ENCODE measurements at regions not wholly inside any gene's neighbourhood (a gene's known extent, or its start where the extent isn't known, plus 50 kb on each side); places are given as distances from the start of the nearest gene placed in this dataset.
A peak's percentile ranks its signal among the peaks of the same experiment; 100 is the strongest.

- TF ChIP-seq Cebpa-rat (IDR thresholded peaks at IDR 0.05) = no peak
- H3K36me3 ChIP-seq = no peaks in the 10 kb centered on the region
- H3K9ac ChIP-seq = 0 out of 22 replicates have a peak overlapping the region, but pooled peaks of 1 of the 11 experiments have one; percentile 0
- no peaks in the 10 kb centered on the region for H4K20me1 ChIP-seq
- no peak overlapping the region for H3K4me3 ChIP-seq
- H3K9me3 ChIP-seq (replicated peaks in 1 of 11) = peaks cover 0 to 5% (median 0%) of the 10 kb centered on the region in 11 experiments; a peak in 4 of 22 replicates
- H3K4me1 ChIP-seq = peaks cover 0 to 9% (median 0%) of the 10 kb centered on the region in 10 experiments; a peak in 1 of 20 replicates
- no peak overlapping the region for H3K27ac ChIP-seq
- H3K27me3 ChIP-seq = no peaks in the 10 kb centered on the region
- no peak overlapping the region; a peak in 1 of 22 replicates for H3K4me2 ChIP-seq
These were observed 1467.6 kb upstream of the NUDT12 start for GRCh38 chr5:105030153-105030552.

DNA sequence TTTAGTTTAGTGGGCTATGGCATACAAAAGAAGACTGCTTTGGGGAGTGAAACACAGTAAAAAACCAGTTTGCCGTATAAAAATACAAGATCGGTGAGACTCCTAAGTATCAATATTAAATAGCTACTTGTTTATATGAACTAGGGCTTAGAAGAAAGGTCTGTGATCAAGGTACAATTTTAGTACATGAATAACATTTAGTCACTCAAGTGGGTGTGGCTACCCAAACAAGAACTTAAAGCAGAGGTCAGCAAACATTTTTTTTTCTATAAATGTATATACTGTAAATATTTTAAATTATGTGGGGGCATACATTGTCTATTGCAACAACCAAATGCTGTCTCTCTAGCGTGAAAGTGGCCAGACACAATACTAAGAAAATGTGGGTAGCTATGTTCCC, 1452.5 kb upstream of the NUDT12 start:
- Histone ChIP-seq H3K9me3 (replicated peaks in 1 of 11) (no peaks in the 10 kb centered on the region), H4K20me1 (no peaks in the 10 kb centered on the region), H3K4me3 (no peak overlapping the region), H3K36me3 (no peaks in the 10 kb centered on the region), H3K4me2 (no peak overlapping the region), H3K9ac (no peak overlapping the region), H3K4me1 (no peaks in the 10 kb centered on the region), H3K27ac (no peak overlapping the region), H3K27me3 (no peaks in the 10 kb centered on the region)
- no peak for TF ChIP-seq Cebpa-rat (IDR thresholded peaks at IDR 0.05)

DNA sequence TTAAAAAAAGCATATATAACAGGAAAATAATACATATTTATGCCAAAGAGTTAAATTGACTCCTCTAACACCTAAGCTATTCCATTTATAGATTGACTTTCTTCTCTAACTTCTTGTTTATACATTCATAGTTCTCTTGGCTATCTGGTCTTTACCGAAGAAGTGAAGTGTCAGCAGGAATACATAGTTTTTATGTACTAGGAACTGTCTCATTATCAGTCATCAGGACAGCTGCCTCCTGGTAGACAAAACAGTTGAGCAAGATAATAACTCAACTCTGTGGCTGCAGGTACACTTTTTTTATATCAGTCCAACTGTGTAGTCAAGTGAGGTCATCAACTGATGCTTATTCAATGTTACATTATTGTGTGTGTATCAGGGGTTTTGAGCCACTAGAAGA, 1436.0 kb upstream of the NUDT12 start:
- H3K4me3 ChIP-seq = no peak overlapping the region
- no peaks in the 10 kb centered on the region for H3K4me1 ChIP-seq
- no peaks in the 10 kb centered on the region for H3K9me3 ChIP-seq (replicated peaks in 1 of 11)
- no peaks in the 10 kb centered on the region for H4K20me1 ChIP-seq
- no peak overlapping the region for H3K9ac ChIP-seq
- H3K27me3 ChIP-seq = no peaks in the 10 kb centered on the region
- no peak overlapping the region for H3K27ac ChIP-seq
- no peak overlapping the region for H3K4me2 ChIP-seq
- no peak for TF ChIP-seq Cebpa-rat (IDR thresholded peaks at IDR 0.05)
- no peaks in the 10 kb centered on the region for H3K36me3 ChIP-seq

DNA sequence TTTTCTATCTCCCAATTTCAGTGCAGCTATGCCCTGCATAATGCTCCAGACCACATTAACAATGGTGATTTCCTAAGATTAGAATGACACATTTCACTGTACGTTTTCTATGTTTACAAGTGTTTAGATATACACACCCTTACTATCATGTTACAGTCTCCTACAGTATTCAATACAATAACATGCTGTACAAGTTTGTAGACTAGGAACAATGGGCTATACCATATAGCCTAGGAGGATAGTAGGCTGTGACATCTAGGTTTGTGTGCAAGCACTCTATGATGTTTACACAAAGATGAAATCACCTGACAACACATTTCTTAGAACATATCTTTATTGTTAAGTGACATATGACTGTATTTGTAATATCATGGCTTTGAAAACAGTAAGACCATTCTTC, 1435.6 kb upstream of the NUDT12 start:
- no peak overlapping the region for H3K27ac ChIP-seq
- no peaks in the 10 kb centered on the region for H3K4me1 ChIP-seq
- H3K4me2 ChIP-seq = no peak overlapping the region
- no peak overlapping the region for H3K4me3 ChIP-seq
- H3K27me3 ChIP-seq = no peaks in the 10 kb centered on the region
- no peaks in the 10 kb centered on the region for H3K9me3 ChIP-seq (replicated peaks in 1 of 11)
- no peak overlapping the region for H3K9ac ChIP-seq
- no peaks in the 10 kb centered on the region for H4K20me1 ChIP-seq
- TF ChIP-seq Cebpa-rat (IDR thresholded peaks at IDR 0.05) = no peak
- no peaks in the 10 kb centered on the region for H3K36me3 ChIP-seq

DNA sequence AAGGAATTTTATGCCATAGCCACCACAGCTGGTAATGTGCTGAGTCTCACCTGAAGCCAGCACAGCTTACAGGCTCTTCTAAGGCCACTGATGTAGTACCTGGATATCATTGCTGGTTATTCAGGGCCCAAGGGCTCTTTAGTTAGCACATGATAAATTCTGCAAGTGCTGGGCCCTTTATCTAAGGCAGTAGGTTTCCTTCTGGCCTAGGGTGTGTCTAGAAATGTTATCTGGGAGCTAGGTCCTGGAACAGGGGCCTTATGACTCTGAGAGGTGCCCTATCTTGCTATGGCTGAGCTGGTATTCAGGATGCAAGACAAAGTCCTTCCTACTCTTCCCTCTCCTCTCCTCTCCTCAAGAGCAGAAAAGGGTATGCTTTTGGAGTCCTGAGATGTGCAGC, 1424.5 kb upstream of the NUDT12 start:
- no peak overlapping the region for H3K27ac ChIP-seq
- no peak overlapping the region for H3K4me2 ChIP-seq
- no peak overlapping the region for H3K4me3 ChIP-seq
- H3K9ac ChIP-seq = no peak overlapping the region
- no peaks in the 10 kb centered on the region for H4K20me1 ChIP-seq
- H3K27me3 ChIP-seq = no peaks in the 10 kb centered on the region
- no peaks in the 10 kb centered on the region for H3K36me3 ChIP-seq
- H3K4me1 ChIP-seq = no peaks in the 10 kb centered on the region
- TF ChIP-seq Cebpa-rat (IDR thresholded peaks at IDR 0.05) = no peak
- peaks cover 0 to 21% (median 0%) of the 10 kb centered on the region in 11 experiments; a peak in 5 of 22 replicates for H3K9me3 ChIP-seq (replicated peaks in 1 of 11)

DNA sequence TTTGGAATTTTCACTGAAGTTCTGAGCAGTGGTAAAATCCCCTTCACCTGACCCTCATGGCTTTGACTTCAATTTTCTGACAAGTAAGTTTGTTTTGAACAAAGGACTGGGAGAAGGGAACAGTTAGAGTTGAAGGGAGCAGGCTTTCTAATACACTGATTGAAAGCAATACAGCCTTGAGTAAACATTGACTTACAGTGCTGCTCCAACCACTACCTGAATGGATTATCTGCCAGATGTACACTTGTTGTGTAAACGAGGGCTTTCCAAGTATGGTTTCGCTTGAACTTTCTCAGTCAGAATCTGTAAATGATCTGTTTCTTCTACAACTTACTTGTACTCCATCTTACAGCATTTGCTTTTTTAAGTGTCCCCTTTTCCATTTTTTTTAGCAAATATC, 1414.9 kb upstream of the NUDT12 start:
- Histone ChIP-seq H3K4me1 (no peaks in the 10 kb centered on the region), H3K4me2 (no peak overlapping the region), H4K20me1 (no peaks in the 10 kb centered on the region), H3K27me3 (no peaks in the 10 kb centered on the region), H3K27ac (no peak overlapping the region), H3K4me3 (no peak overlapping the region), H3K9ac (no peak overlapping the region), H3K36me3 (no peaks in the 10 kb centered on the region), H3K9me3 (replicated peaks in 1 of 11) (0 out of 22 replicates have a peak, but pooled peaks cover 0 to 4% (median 0%) of the 10 kb centered on the region in 11 experiments)
- TF ChIP-seq Cebpa-rat (IDR thresholded peaks at IDR 0.05) = no peak

GRCh38 chr5:104967806-104968410, 1405.3 kb upstream of the NUDT12 start:
- H3K4me3 ChIP-seq = no peak overlapping the region
- no peaks in the 10 kb centered on the region for H3K27me3 ChIP-seq
- H3K9me3 ChIP-seq (replicated peaks in 1 of 11) = no peaks in the 10 kb centered on the region
- no peaks in the 10 kb centered on the region for H4K20me1 ChIP-seq
- H3K4me2 ChIP-seq = no peak overlapping the region
- H3K9ac ChIP-seq = no peak overlapping the region
- H3K36me3 ChIP-seq = no peaks in the 10 kb centered on the region
- H3K4me1 ChIP-seq = no peaks in the 10 kb centered on the region
- TF ChIP-seq Cebpa-rat (IDR thresholded peaks at IDR 0.05) = no peak
- H3K27ac ChIP-seq = no peak overlapping the region

DNA sequence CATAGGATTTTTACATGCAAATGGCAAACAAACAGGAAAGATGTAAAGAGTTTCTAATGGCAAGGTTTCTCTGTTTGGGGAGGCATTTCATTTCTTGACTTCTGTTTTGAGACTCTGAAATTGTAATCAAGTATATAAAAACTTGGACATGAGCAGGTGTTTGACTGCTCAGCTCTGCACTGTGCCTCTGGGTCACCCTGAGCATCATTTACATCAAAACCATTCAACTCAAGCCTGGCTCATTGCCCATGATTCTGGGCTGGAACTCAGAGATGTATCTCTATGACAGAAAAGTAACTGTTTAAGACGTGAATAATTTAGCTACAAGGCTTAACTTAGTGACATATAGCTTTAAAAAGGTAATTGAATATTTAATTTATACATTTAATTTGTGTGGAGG, 1402.4 kb upstream of the NUDT12 start:
- no peak overlapping the region for H3K9ac ChIP-seq
- no peak overlapping the region for H3K27ac ChIP-seq
- no peaks in the 10 kb centered on the region for H3K9me3 ChIP-seq (replicated peaks in 1 of 11)
- H4K20me1 ChIP-seq = no peaks in the 10 kb centered on the region
- H3K4me2 ChIP-seq = no peak overlapping the region
- no peak overlapping the region for H3K4me3 ChIP-seq
- TF ChIP-seq Cebpa-rat (IDR thresholded peaks at IDR 0.05) = no peak
- no peaks in the 10 kb centered on the region for H3K4me1 ChIP-seq
- no peaks in the 10 kb centered on the region for H3K36me3 ChIP-seq
- no peaks in the 10 kb centered on the region for H3K27me3 ChIP-seq

GRCh38 chr5:104955479-104955878, 1392.9 kb upstream of the NUDT12 start:
- H3K4me2 ChIP-seq = no peak overlapping the region
- no peaks in the 10 kb centered on the region for H3K9me3 ChIP-seq (replicated peaks in 1 of 11)
- H3K4me1 ChIP-seq = peaks cover 0 to 14% (median 10%) of the 10 kb centered on the region in 10 experiments; a peak in 11 of 20 replicates
- H3K9ac ChIP-seq = no peak overlapping the region
- no peak overlapping the region for H3K27ac ChIP-seq
- no peaks in the 10 kb centered on the region for H3K36me3 ChIP-seq
- H3K27me3 ChIP-seq = no peaks in the 10 kb centered on the region
- no peak for TF ChIP-seq Cebpa-rat (IDR thresholded peaks at IDR 0.05)
- H4K20me1 ChIP-seq = no peaks in the 10 kb centered on the region
- H3K4me3 ChIP-seq = no peak overlapping the region

- H3K27ac ChIP-seq = no peak overlapping the region
- H3K27me3 ChIP-seq = no peaks in the 10 kb centered on the region
- H3K9me3 ChIP-seq (replicated peaks in 1 of 11) = no peaks in the 10 kb centered on the region
- no peak for TF ChIP-seq Cebpa-rat (IDR thresholded peaks at IDR 0.05)
- H3K4me3 ChIP-seq = no peak overlapping the region
- no peak overlapping the region; a peak in 1 of 22 replicates for H3K4me2 ChIP-seq
- no peaks in the 10 kb centered on the region for H4K20me1 ChIP-seq
- H3K36me3 ChIP-seq = no peaks in the 10 kb centered on the region
- no peak overlapping the region for H3K9ac ChIP-seq
- peaks cover 0 to 14% (median 10%) of the 10 kb centered on the region in 10 experiments; a peak in 11 of 20 replicates for H3K4me1 ChIP-seq
These were observed 1390.3 kb upstream of the NUDT12 start for GRCh38 chr5:104952876-104953275.
